ENCODE measurements at regions not wholly inside any gene's neighbourhood (a gene's known extent, or its start where the extent isn't known, plus 50 kb on each side); places are given as distances from the start of the nearest gene placed in this dataset.

DNA sequence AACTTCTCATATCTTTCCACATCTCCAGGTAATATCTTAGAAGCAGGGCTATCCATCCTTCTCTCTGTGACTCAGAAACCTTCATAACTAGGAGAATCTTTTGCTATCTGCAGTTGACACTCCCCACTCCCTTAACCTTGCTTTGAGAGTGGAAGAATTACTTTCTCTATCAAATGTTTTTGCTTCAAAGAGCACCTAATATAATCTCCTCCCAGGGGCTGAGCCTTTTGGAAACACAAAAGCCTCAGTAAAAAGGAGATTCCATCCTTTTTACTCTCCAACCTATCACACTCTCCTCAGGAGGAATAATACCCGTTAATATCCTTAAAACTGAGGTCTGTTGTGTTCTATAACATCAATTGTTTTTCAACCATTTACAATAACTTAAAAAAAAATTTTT lies 94.9 kb upstream of the DNAJC10 start:
- BruUV-seq (replicated peaks), result no TSS peak
- Histone ChIP-seq H3K9ac (ENCODE audit: insufficient read depth in 1 of 2, low read depth in 2 of 2, low read length in 2 of 2) (no peak overlapping the region), H4K20me1 (replicated peaks; ENCODE audit: control insufficient read depth, insufficient read depth, low read length) (no peaks in the 10 kb centered on the region), H3K4me2 (ENCODE audit: insufficient read depth, low read length) (no peak overlapping the region), H3K79me2 (ENCODE audit: control insufficient read depth, insufficient read depth, low read length) (no peaks in the 10 kb centered on the region), H3K4me1 (replicated peaks in 1 of 2; ENCODE audit: control insufficient read depth in 2 of 2, insufficient read depth in 2 of 2, low read length in 2 of 2) (no peaks in the 10 kb centered on the region), H2AFZ (ENCODE audit: low read depth, low read length) (peak overlapping the region; percentile 22; the same call in 1 of the 2 replicates), H3K27me3 (ENCODE audit: control insufficient read depth in 2 of 2, insufficient read depth in 2 of 2, low read length in 2 of 2) (no peaks in the 10 kb centered on the region), H3K9me1 (ENCODE audit: control insufficient read depth, insufficient read depth, low read length) (no peaks in the 10 kb centered on the region), H3K27ac (ENCODE audit: extremely low read depth, low read depth, low read length) (no peak overlapping the region), H3K9me3 (replicated peaks; ENCODE audit: control insufficient read depth, insufficient read depth, low read depth, low read length) (no peaks in the 10 kb centered on the region), H3K36me3 (ENCODE audit: control insufficient read depth, insufficient read depth, low read length) (no peaks in the 10 kb centered on the region), H3K4me3 (no peak overlapping the region)
- DNase-seq (ENCODE audit: extremely low read depth in 1 of 4, low spot score in 3 of 4) (no peak), ATAC-seq (no peak), FAIRE-seq (no peak)
- intact Hi-C loops (cut with micrococcal nuclease) (no loop called here), in situ Hi-C loops (cut with MboI) (no loop called here)
- TF ChIP-seq POLR2AphosphoS2 (IDR thresholded peaks at IDR 0.05; ENCODE audit: low read length) (no peak), HMG20B (CRISPR knock-in tag; IDR thresholded peaks at IDR 0.05) (no peak), PTBP1 (IDR thresholded peaks at IDR 0.05; ENCODE audit: low read depth, low read length) (no peak), MYC (IDR thresholded peaks at IDR 0.05; ENCODE audit: low read depth, low read length) (no peak), MYC (CRISPR knock-in tag; IDR thresholded peaks at IDR 0.05; ENCODE audit: borderline replicate concordance, low read depth) (no peak), LARP7 (IDR thresholded peaks at IDR 0.05) (no peak)
- ChIA-PET POLR2A (no interaction called here), CTCF (ENCODE audit: low intra/inter-chr PET ratio) (no interaction called here)
- WGBS (ENCODE audit: insufficient coverage, low coverage, missing lambda C conversion rate), result 0% methylated on average over 1 of the region's 1 CpG

GRCh38 chr2:182621810-182622209 lies 94.2 kb upstream of the DNAJC10 start:
- no peak overlapping the region for H3K27ac ChIP-seq (ENCODE audit: extremely low read depth, low read depth, low read length)
- BruUV-seq (replicated peaks), result no TSS peak
- ChIA-PET CTCF (ENCODE audit: low intra/inter-chr PET ratio) (no interaction called here), POLR2A (interaction anchor here (0.5 kb wide), 1 partner anchor 76 kb away, joined by 3 read pairs; no protein-coding TSS in a partner anchor)
- H3K9me3 ChIP-seq (replicated peaks; ENCODE audit: control insufficient read depth, insufficient read depth, low read depth, low read length), result no peaks in the 10 kb centered on the region
- H3K79me2 ChIP-seq (ENCODE audit: control insufficient read depth, insufficient read depth, low read length), result no peaks in the 10 kb centered on the region
- FAIRE-seq (no peak), ATAC-seq (no peak), DNase-seq (ENCODE audit: extremely low read depth in 1 of 4, low spot score in 3 of 4) (no peak)
- H3K27me3 ChIP-seq (ENCODE audit: control insufficient read depth in 2 of 2, insufficient read depth in 2 of 2, low read length in 2 of 2), result no peaks in the 10 kb centered on the region
- no peaks in the 10 kb centered on the region for H3K36me3 ChIP-seq (ENCODE audit: control insufficient read depth, insufficient read depth, low read length)
- H4K20me1 ChIP-seq (replicated peaks; ENCODE audit: control insufficient read depth, insufficient read depth, low read length), result no peaks in the 10 kb centered on the region
- no peaks in the 10 kb centered on the region for H3K9me1 ChIP-seq (ENCODE audit: control insufficient read depth, insufficient read depth, low read length)
- in situ Hi-C loops (cut with MboI) (no loop called here), intact Hi-C loops (cut with micrococcal nuclease) (no loop called here)
- H2AFZ ChIP-seq (ENCODE audit: low read depth, low read length), result no peak overlapping the region
- TF ChIP-seq KAT2B (IDR thresholded peaks at IDR 0.05; ENCODE audit: low read depth, low read length), result no peak
- no peak overlapping the region for H3K4me3 ChIP-seq
- no peak overlapping the region for H3K4me2 ChIP-seq (ENCODE audit: insufficient read depth, low read length)
- H3K9ac ChIP-seq (ENCODE audit: insufficient read depth in 1 of 2, low read depth in 2 of 2, low read length in 2 of 2), result no peak overlapping the region
- H3K4me1 ChIP-seq (replicated peaks in 1 of 2; ENCODE audit: control insufficient read depth in 2 of 2, insufficient read depth in 2 of 2, low read length in 2 of 2), result no peaks in the 10 kb centered on the region

Data from K562 (cell line).